GM18907 (cell line): ENCODE measurements at regions not wholly inside any gene's neighbourhood (a gene's known extent, or its start where the extent isn't known, plus 50 kb on each side); places are given as distances from the start of the nearest gene placed in this dataset.

Experiments
- ATAC-seq: cut with Tn5 transposase; IDR thresholded peaks from one replicate; pipeline ENCODE4 v1.9.1; 2021; ENCODE audit warnings: mild to moderate bottlenecking, moderate library complexity; ENCODE audit not compliant: unreplicated experiment

DNA sequence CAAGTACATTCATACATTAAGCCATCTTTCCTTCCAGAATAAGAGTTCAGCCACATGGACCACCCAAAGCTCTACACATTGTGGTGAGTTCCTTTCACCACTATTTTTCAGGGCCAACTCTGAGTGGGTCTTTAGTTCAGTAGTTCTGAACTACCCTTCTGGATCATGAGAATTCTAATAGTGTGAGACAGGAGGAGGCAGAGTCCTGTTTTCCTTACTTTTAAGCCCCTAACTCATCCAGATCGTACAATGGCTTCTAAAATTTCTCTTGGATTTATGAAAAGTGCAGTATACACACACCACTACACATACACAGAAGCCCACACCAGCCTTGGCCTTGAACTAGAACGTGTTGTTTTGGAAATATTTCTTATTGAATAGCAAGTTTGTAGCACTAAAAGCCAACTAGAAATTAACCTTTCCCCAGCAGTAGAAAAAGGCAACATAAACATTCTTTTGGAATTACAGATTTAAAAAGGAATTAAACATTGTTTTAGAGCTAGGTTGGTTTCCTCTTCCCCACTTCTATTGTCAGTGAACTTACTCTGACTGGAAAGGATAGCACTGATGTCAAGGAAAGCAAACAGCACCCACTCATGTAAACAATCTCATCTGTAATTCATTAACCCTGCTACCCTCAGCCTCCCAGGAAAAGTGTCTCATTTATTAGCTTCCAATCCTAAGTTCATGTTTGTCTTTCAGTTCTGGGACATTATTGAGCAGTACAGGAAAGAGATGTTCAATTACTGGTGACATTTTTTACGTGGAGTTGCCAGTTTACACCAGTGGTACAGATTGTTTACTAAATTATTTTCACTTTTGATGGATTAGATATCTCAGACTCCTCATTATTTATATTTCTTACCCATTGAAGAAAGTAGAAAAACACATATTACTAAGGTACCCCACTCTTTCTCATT, 95.7 kb upstream of the AGTR1 start:
- ATAC-seq, result no peak

DNA sequence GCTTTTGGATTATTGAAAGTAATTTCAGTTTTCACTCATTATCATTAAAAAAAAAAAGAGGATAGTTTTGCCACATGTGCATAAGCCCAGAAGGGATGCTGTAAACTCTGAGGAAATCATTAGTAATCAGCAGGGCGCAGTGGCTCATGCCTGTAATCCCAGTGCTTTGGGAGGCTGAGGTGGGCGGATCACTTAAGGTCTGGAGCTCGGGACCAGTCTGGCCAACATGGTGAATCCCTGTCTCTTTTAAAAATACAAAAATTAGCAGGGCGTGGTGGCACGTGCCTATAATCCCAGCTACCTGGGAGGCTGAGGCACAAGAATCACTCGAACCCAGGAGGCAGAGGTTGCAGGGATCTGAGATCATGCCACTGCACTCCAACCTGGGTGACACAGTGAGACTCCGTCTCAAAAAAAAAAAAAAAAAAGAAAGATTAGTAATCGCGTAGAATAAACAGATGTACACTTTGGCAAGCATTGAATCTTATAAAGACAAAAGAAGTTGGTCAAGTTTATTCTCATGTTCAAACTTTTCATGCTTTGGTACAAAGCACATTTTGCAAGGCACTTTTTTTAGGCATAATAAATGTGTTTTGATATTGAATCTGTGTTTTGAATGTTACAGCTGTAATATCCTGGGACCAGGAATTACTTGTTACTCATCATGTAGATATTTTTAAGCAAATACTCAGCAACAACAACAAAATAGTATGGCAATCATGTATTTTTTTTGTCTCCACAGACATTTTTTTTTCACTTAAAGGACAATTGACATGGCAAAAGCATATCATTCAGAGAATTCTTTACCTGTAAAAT, 93.2 kb upstream of the AGTR1 start:
- ATAC-seq, result no peak

DNA sequence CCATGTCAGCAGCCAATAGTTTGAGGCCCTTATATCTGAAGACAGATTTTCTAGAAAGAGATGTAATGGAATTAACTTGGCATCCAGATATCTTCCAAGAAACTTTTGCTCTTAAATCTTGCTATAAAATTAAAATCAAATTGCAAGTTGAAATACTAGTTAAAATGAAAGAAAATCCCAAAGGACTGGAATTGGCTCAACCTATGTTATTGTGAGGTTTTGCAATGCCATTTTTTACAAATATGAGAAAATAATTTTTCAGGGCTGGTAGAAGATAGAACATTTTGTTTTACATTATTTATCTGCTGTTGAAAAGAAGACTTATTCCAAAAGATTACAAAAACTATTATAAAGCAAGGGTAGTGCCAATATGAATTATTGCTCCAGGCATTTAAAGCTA, 92.2 kb upstream of the AGTR1 start:
- no peak for ATAC-seq

DNA sequence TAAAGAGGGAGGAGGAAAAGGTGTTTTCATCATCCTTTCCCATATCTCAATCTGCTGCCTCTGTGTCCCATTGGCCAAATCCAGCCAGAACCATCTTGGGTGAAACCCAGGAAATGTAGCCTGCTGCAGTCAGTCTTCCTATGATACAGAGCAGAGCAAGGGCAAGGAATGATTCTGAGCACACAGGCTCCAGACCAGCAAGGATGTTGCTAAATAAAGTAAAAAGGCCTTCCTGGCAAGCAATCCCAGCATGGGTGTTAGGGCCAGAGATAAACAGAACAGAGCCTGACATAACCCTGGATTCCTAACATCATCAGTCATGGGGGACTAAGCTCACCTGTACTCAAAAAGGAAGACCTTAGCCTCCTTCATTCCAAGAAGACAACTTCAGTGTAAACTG, 90.7 kb upstream of the AGTR1 start:
- ATAC-seq, result no peak

DNA sequence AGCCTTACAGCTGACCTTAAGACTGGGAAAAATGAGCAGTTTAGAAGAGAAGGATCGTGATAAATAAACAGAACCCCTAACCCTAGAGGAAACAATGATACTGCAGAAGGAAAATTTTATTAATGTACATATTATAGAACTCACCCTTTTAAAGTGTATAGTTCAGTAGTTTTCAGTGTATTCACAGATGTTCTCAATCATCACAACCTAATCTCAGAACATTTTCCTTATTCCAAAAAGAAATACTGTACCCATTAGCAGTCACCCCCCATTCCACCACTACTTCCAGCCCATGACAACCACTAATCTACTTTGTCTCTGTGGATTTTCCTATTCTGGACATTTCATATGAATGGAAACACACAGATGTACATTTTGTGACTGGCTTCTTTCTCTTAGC, 90.2 kb upstream of the AGTR1 start:
- no peak for ATAC-seq

DNA sequence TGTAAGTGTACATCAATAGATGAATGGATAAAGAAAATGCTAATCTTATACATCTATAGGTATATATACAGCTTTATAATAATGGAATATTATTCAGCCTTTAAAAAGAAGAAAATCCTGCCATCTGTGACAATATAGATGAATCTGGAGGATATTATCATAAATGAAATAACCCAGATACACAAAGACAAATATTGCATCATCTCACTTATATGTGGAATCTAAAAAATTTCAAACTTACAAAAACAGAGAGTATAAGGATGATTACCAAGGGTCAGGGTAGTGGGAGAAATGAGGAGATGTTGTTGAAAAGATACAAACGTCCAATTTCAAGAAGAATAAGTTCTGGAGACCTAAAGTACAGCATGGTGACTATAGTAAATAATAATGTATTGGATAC, 85.4 kb upstream of the AGTR1 start:
- ATAC-seq, result no peak

DNA sequence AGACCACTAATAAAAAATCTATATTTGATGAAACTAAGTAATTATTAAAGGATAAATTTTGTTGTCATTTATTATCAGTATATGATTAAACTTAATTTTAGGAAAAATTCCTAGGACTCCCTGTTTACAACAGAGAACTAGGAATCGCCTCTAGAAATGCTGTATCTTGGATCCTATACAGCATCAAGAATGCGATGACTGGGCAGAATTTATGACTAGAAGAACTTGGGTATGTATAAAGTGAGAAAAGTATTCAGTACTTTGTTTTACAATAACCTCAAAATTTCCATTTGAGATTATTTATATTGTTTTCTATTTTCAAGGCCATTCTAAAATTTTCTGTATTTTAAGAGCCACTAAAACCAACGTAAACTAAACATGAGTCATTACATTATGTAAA, 82.3 kb upstream of the AGTR1 start:
- ATAC-seq, result no peak

DNA sequence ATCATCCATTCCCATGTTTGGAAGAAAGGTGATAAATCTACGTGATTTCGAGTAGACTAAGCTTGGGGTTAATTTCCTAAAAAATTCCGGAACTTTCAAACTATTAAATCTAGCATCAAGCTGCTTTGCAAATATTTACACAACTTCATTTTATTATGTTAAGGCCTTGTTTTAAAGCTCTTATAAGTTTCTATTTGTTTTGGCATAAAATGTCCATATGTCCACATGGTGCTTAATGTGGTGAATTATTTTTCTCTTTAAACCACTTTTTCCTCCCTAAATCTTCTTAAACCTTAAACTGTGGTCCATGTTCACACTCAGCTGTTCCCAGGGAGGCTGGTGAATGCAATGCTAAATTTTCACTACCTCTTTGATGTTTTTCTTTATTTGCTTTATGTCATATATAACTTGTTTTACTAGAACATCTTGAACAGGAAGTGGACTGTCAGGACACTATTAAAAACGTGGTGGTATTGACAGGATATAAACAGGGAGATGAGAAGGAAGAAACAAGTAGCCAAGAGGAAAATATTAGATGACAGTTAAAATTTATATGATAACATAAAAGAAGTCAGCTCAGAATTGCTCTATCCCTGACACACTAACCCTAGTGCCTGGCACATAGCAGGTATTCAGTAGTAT, 72.5 kb upstream of the AGTR1 start:
- ATAC-seq, result no peak

DNA sequence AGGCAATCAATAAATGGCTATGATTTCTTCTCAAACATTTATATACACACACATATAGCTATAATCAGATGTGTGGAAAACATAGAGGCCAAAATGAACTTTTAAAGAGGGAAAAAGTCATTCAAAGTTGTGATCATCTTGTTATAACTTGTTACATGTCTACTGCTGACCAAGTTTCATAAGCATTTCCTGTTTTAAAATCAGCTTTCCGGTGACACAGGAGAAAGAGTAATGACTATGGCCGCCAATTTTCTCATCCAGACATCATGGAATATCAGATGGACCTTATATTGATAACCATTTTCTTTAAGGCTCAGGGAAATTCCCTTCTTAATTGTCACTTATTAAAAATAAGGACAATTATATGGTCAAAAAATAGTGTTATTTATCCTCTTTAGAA, 71.7 kb upstream of the AGTR1 start:
- no peak for ATAC-seq

DNA sequence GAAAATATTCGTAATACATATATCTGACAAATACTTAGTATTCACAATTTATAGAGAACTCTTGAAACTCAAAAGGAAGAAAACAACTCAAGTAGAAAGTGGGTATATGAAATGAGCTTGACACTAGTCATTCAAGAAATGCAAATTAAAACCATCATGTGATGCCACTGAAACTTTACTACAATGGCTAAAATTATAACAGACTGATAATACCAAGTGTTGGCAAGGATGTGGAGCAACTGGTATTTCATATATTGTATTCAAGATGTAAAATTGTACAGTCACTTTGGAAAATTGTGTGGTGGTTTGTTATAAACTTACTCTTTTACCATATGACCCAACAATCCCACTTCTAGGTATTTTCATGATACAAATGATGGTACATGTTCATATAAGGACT, 68.7 kb upstream of the AGTR1 start:
- ATAC-seq, result no peak

DNA sequence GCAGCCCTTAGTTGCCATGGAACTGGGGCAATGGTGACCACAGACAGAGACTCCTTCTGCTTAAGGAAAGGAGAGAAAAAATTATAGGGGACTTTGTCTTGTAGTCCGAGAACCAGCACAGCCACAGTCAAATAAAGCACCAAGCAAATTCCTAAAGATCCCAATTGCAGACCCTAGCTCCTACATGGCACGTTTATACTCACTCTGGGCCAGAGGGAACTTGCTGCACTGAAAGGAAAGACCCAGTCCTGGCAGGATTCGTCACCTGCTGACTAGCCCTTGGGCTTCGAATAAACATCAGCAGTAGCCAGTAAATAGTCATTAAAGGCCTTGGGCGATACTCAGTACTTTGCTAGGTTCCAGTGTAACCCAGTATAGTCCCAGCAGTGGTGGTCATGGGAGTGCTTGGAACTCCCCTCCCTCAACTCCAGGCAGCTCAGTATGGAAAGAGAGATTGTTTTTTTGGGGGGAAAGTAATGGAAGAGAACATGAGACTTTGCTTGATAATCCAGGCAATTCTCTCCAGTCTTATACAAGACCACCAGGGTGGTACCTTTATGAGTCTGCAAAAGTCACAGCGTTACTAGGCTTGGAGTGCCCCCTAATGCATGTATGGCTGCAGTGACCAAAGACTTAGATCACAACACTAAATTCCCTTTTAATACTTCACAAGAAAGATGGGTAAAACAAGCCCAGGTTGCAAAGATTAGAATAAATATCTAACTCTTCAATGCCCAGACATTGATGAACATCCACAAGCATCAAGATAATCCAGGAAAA, 66.4 kb upstream of the AGTR1 start:
- ATAC-seq, result no peak

DNA sequence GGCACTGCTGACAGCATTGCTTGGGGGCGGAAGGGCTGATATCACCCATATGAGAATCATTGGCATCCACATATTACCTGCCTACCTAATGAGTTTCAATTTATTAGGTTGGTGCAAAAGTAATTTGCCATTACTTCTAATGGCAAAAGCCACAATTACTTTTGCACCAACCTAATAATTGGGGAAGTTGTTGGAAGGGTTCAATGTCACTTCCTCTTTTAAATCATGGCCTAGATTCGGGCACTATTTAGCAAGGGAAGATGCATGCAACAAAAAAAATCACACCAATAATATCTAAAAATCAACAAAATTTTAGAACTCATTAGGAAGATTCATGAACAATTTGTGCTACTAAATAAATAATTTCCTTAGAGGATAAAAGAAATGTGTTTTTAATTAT, 56.0 kb upstream of the AGTR1 start:
- no peak for ATAC-seq

DNA sequence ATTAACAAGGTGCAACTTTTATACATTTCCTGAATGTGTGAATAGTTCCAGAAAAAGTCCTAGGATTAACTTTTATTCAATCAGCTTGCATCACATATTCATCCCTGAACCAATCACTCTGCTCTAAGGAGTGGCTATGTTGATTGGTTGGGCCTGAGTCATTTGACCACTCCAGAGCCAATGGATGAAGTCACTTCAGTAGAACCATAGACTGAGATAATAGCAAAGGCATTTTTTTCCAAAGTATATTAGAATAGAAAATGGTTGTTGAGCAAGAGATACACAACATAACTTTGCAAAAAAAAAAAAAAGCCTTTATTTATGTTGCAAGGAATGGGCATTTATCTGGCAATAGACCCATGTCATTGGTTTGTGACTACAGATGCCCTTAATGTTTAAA, 55.5 kb upstream of the AGTR1 start:
- no peak for ATAC-seq

DNA sequence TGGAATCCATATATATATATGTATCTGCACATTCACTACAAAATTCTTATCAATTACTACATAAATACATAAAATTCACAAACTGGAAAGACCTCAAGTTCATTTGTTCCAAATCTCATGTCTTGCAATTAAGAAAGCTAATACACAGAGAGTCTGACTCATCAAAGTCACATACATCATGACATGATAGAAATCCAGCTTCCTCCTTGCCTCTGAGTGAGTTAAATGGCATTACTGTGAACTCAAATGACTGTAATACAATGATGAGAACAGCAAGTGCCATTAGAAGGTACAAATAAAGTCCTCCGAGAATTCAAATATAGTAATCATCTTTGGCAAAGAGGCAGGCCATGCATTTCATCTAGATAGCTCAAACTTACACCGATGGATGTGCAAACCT, 55.1 kb upstream of the AGTR1 start:
- ATAC-seq, result no peak

DNA sequence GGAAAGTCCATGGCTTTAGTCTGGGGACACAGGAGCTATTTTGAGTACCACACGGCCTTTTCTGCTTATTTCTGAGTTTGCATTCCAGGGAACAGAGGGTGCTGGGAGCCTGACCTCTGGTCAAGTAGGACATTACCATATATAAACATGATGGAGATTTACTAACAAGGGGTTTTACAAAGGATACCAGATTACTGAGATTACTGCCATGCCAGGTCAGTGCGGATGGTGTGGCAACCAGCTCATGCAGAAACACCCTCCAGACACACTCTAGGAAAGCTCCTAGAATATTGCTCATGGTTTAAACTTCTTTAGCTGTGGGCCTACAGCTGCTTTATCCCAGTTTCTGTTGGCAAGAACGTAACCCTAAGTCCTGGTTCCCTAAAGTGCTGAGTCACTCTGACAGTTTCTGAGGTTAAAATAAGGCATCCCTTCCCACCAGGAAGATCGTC, 54.3 kb upstream of the AGTR1 start:
- no peak for ATAC-seq

DNA sequence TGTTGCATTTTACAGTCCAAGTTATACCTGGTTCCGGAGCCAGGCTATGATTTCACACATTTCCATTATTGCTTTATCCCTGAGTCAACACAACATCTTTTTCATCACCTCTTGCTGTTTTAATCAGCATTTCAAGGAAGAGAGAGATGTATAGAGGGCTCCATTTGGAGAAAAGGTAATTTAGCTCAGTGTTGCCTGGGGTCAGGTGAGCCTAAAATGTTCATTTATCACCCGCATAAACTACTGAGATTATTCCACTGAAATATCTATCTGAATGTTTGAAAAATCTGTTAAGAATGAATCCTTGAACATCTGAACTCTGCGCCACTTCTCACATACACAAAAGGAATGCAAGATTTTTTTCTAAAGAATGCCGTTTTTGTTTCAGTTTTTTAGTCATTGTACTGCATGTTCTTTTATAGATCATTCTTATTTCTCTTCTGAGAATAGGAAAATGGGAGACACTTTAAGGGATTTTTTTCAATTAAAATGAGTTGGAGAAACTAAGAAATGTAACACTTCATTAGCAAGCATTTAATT, 51.5 kb upstream of the AGTR1 start:
- ATAC-seq, result no peak
